ENCODE measurements at regions not wholly inside any gene's neighbourhood (a gene's known extent, or its start where the extent isn't known, plus 50 kb on each side); places are given as distances from the start of the nearest gene placed in this dataset.

DNA sequence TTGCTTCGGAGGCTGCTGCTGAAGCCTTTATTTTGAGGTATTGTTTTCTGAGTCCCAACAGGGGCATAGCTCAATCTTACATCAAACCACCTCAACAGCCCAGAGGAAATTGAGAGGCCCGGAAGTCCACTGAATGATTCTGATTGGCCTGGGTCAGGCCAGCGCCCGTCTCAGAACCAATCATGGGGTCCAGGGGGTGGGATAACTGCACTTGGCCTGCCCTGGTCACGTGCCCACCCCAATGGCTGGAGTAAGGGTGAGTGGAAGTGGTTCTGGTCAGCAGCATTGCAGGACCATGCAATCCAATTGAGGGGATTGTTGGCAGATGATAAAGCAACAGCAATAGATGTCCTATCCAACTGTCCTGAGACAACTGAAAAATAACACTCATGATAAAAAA lies 190.6 kb downstream of the HERPUD2 start:
- Histone ChIP-seq H3K9ac (ENCODE audit: low read depth, low read length) (no peak overlapping the region), H2AK9ac (replicated peaks; ENCODE audit: low read depth, low read length, poor library complexity) (no peak overlapping the region), H3K27me3 (ENCODE audit: control insufficient read depth, insufficient read depth, low read length) (peaks cover 2% of the 10 kb centered on the region), H2BK15ac (ENCODE audit: low read depth, low read length) (no peak overlapping the region), H3K36me3 (ENCODE audit: control insufficient read depth, insufficient read depth, low read length) (no peaks in the 10 kb centered on the region), H3K4ac (ENCODE audit: low read depth, low read length) (no peak overlapping the region), H3K23ac (ENCODE audit: low read depth, low read length) (no peak overlapping the region), H3K4me3 (ENCODE audit: insufficient read depth, low read depth, low read length) (no peak overlapping the region), H3K9me1 (ENCODE audit: insufficient read depth, low read length) (no peaks in the 10 kb centered on the region), H2AFZ (replicated peaks; ENCODE audit: low read length, poor library complexity) (no peak overlapping the region), H4K91ac (ENCODE audit: insufficient read depth, low read depth, low read length) (no peak overlapping the region), H2AK5ac (ENCODE audit: low read depth, low read length) (no peak overlapping the region), H4K8ac (ENCODE audit: low read depth in 2 of 2, low read length in 2 of 2) (no peak overlapping the region), H3K56ac (ENCODE audit: extremely low read depth, insufficient read depth, low read length) (no peak overlapping the region), H3K9me3 (ENCODE audit: control insufficient read depth, insufficient read depth, low read length) (no peaks in the 10 kb centered on the region), H3K18ac (ENCODE audit: low read depth, low read length) (no peak overlapping the region), H3K27ac (ENCODE audit: insufficient read depth, low read length) (no peak overlapping the region), H4K20me1 (ENCODE audit: insufficient read depth, low read length) (no peaks in the 10 kb centered on the region), H3K79me1 (ENCODE audit: low read depth in 1 of 2, low read length in 2 of 2) (no peaks in the 10 kb centered on the region), H3K4me2 (ENCODE audit: low read depth, low read length) (no peak overlapping the region), H2BK120ac (ENCODE audit: low read depth, low read length) (no peak overlapping the region), H3K14ac (replicated peaks; ENCODE audit: low read depth, low read length) (no peak overlapping the region), H2BK20ac (ENCODE audit: low read depth, low read length) (no peak overlapping the region), H4K5ac (ENCODE audit: low read depth, low read length) (no peak overlapping the region), H2BK5ac (ENCODE audit: low read depth, low read length, poor library complexity, severe bottlenecking) (no peak overlapping the region), H3K4me1 (ENCODE audit: control insufficient read depth, insufficient read depth, low read length) (no peaks in the 10 kb centered on the region)
- in situ Hi-C loops (cut with MboI; ENCODE audit: low sequenced_read_pairs) (no loop called here), dilution Hi-C loops (cut with HindIII; ENCODE audit: low sequenced_read_pairs, unreplicated experiment) (no loop called here), intact Hi-C loops (cut with micrococcal nuclease) (no loop called here)
- CTCF ChIA-PET, result no interaction called here
- DNase-seq (no peak), ATAC-seq (ENCODE audit: low read depth) (no peak)
- no peak for TF ChIP-seq CHD1 (IDR thresholded peaks at IDR 0.05; ENCODE audit: low read depth, low read length)
- no peak for TF ChIP-seq SMC3 (IDR thresholded peaks at IDR 0.05; ENCODE audit: low read depth, low read length)
- no peak for TF ChIP-seq MAFK (IDR thresholded peaks at IDR 0.05; ENCODE audit: low read depth, low read length)
- TF ChIP-seq RFX5 (IDR thresholded peaks at IDR 0.05; ENCODE audit: low read depth, low read length), result no peak
- TF ChIP-seq, protein P1, sequence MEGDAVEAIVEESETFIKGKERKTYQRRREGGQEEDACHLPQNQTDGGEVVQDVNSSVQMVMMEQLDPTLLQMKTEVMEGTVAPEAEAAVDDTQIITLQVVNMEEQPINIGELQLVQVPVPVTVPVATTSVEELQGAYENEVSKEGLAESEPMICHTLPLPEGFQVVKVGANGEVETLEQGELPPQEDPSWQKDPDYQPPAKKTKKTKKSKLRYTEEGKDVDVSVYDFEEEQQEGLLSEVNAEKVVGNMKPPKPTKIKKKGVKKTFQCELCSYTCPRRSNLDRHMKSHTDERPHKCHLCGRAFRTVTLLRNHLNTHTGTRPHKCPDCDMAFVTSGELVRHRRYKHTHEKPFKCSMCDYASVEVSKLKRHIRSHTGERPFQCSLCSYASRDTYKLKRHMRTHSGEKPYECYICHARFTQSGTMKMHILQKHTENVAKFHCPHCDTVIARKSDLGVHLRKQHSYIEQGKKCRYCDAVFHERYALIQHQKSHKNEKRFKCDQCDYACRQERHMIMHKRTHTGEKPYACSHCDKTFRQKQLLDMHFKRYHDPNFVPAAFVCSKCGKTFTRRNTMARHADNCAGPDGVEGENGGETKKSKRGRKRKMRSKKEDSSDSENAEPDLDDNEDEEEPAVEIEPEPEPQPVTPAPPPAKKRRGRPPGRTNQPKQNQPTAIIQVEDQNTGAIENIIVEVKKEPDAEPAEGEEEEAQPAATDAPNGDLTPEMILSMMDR (conservative IDR thresholded peaks at IDR 0.05; ENCODE audit: low read depth, low read length), result no peak
- POLR2A ChIA-PET (ENCODE audit: unreplicated experiment), result no interaction called here
- BruUV-seq (replicated peaks), result no TSS peak
- 71% methylated on average over 2 of the region's 5 CpGs; no CpG with 5 or more reads in 1 of the 2 experiments for WGBS, 2 experiments (ENCODE audit: extremely low coverage in 2 of 2, insufficient read length in 1 of 2)

Data from IMR-90 (cell line).